ENCODE measurements at regions not wholly inside any gene's neighbourhood (a gene's known extent, or its start where the extent isn't known, plus 50 kb on each side); places are given as distances from the start of the nearest gene placed in this dataset.

DNA sequence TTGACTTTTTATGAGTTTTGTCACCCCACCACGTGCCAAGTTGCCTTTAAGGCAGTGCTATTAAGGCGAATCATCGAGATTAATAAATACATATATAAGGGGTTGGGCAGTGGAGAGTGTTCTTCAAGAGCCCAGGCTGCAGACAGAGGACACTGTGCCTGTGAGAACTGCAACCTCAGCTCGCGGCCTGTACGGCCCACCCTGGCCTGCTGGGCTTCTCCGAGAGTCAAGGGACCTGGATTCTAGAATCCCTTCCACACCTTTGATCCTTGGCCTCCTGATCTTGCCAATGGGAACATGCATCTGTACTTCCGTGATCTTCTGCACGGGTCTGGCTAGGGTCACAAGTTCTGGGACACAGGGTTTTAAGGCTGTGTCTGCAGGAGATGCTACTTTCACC is 54.5 kb downstream of the IRX5 start:
- intact Hi-C loops (cut with micrococcal nuclease; ENCODE audit: unreplicated experiment): no loop called here
- BruUV-seq (replicated peaks): no TSS peak

GRCh38 chr16:54985668-54986067 is 55.0 kb downstream of the IRX5 start:
- Histone ChIP-seq H3K79me2 (ENCODE audit: low read depth) (no peaks in the 10 kb centered on the region), H4K20me1 (ENCODE audit: insufficient read depth) (no peaks in the 10 kb centered on the region), H3K36me3 (ENCODE audit: low read depth) (no peaks in the 10 kb centered on the region), H3K27me3 (ENCODE audit: insufficient read depth, low read depth) (no peaks in the 10 kb centered on the region), H2AFZ (no peak overlapping the region), H3F3A (ENCODE audit: insufficient read depth, low read depth) (no peaks in the 10 kb centered on the region), H3K27ac (no peak overlapping the region), H3K4me1 (replicated peaks; ENCODE audit: insufficient read depth) (no peaks in the 10 kb centered on the region), H3K9me3 (ENCODE audit: insufficient read depth, low read depth) (no peaks in the 10 kb centered on the region), H3K4me3 (no peak overlapping the region), H3K4me2 (no peak overlapping the region), H3K9me2 (ENCODE audit: insufficient read depth) (no peaks in the 10 kb centered on the region)
- CTCF ChIA-PET: no interaction called here
- POLR2A ChIA-PET (ENCODE audit: unreplicated experiment): no interaction called here
- TF ChIP-seq EZH2 (IDR thresholded peaks at IDR 0.05; ENCODE audit: low read depth): no peak
- intact Hi-C loops (cut with micrococcal nuclease; ENCODE audit: unreplicated experiment): no loop called here
- DNase-seq: no peak
- BruUV-seq (replicated peaks): no TSS peak

More for the DNA sequence above, 54.5 kb downstream of the IRX5 start:
- Histone ChIP-seq H3K9me3 (ENCODE audit: insufficient read depth, low read depth) (no peaks in the 10 kb centered on the region), H3K79me2 (ENCODE audit: low read depth) (no peaks in the 10 kb centered on the region), H3K9me2 (ENCODE audit: insufficient read depth) (no peaks in the 10 kb centered on the region), H3K4me3 (no peak overlapping the region), H3K4me1 (replicated peaks; ENCODE audit: insufficient read depth) (no peaks in the 10 kb centered on the region), H2AFZ (no peak overlapping the region), H3K27me3 (ENCODE audit: insufficient read depth, low read depth) (no peaks in the 10 kb centered on the region), H3K27ac (no peak overlapping the region), H3K36me3 (ENCODE audit: low read depth) (no peaks in the 10 kb centered on the region), H3K4me2 (no peak overlapping the region), H3F3A (ENCODE audit: insufficient read depth, low read depth) (no peaks in the 10 kb centered on the region), H4K20me1 (ENCODE audit: insufficient read depth) (no peaks in the 10 kb centered on the region)
- TF ChIP-seq EZH2 (IDR thresholded peaks at IDR 0.05; ENCODE audit: low read depth): no peak
- TF ChIP-seq CTCF (conservative IDR thresholded peaks at IDR 0.05): no peak
- POLR2A ChIA-PET (ENCODE audit: unreplicated experiment): no interaction called here
- no peak for DNase-seq
- CTCF ChIA-PET: no interaction called here

- no peak overlapping the region for H3K4me3 ChIP-seq
- no peaks in the 10 kb centered on the region for H3K9me3 ChIP-seq (ENCODE audit: insufficient read depth, low read depth)
- H3F3A ChIP-seq (ENCODE audit: insufficient read depth, low read depth): no peaks in the 10 kb centered on the region
- no peaks in the 10 kb centered on the region for H3K4me1 ChIP-seq (replicated peaks; ENCODE audit: insufficient read depth)
- intact Hi-C loops (cut with micrococcal nuclease; ENCODE audit: unreplicated experiment): no loop called here
- CTCF ChIA-PET: no interaction called here
- H3K79me2 ChIP-seq (ENCODE audit: low read depth): no peaks in the 10 kb centered on the region
- no peak overlapping the region for H2AFZ ChIP-seq
- H3K4me2 ChIP-seq: no peak overlapping the region
- no TSS peak for BruUV-seq (replicated peaks)
- TF ChIP-seq CTCF (conservative IDR thresholded peaks at IDR 0.05) (no peak), EZH2 (IDR thresholded peaks at IDR 0.05; ENCODE audit: low read depth) (no peak)
- H3K36me3 ChIP-seq (ENCODE audit: low read depth): no peaks in the 10 kb centered on the region
- no peaks in the 10 kb centered on the region for H3K9me2 ChIP-seq (ENCODE audit: insufficient read depth)
- H3K27me3 ChIP-seq (ENCODE audit: insufficient read depth, low read depth): no peaks in the 10 kb centered on the region
- POLR2A ChIA-PET (ENCODE audit: unreplicated experiment): no interaction called here
- DNase-seq: no peak
- no peaks in the 10 kb centered on the region for H4K20me1 ChIP-seq (ENCODE audit: insufficient read depth)
- no peak overlapping the region for H3K27ac ChIP-seq
Observed at GRCh38 chr16:54986409-54986808, 55.7 kb downstream of the IRX5 start.

GRCh38 chr16:54987081-54987480 is 56.4 kb downstream of the IRX5 start:
- Histone ChIP-seq H3K9me2 (ENCODE audit: insufficient read depth) (no peaks in the 10 kb centered on the region), H3F3A (ENCODE audit: insufficient read depth, low read depth) (no peaks in the 10 kb centered on the region), H2AFZ (no peak overlapping the region), H3K79me2 (ENCODE audit: low read depth) (no peaks in the 10 kb centered on the region), H3K9me3 (ENCODE audit: insufficient read depth, low read depth) (no peaks in the 10 kb centered on the region), H3K4me1 (replicated peaks; ENCODE audit: insufficient read depth) (no peaks in the 10 kb centered on the region), H3K27me3 (ENCODE audit: insufficient read depth, low read depth) (no peaks in the 10 kb centered on the region), H4K20me1 (ENCODE audit: insufficient read depth) (no peaks in the 10 kb centered on the region), H3K27ac (no peak overlapping the region), H3K4me3 (no peak overlapping the region), H3K4me2 (no peak overlapping the region), H3K36me3 (ENCODE audit: low read depth) (no peaks in the 10 kb centered on the region)
- no peak for TF ChIP-seq EZH2 (IDR thresholded peaks at IDR 0.05; ENCODE audit: low read depth)
- TF ChIP-seq CTCF (conservative IDR thresholded peaks at IDR 0.05): no peak
- no TSS peak for BruUV-seq (replicated peaks)
- CTCF ChIA-PET: no interaction called here
- intact Hi-C loops (cut with micrococcal nuclease; ENCODE audit: unreplicated experiment): no loop called here
- DNase-seq: no peak
- POLR2A ChIA-PET (ENCODE audit: unreplicated experiment): no interaction called here
